CD8-positive, alpha-beta memory T cell (primary cell): ENCODE measurements at regions not wholly inside any gene's neighbourhood (a gene's known extent, or its start where the extent isn't known, plus 50 kb on each side); places are given as distances from the start of the nearest gene placed in this dataset.
A peak's percentile ranks its signal among the peaks of the same experiment; 100 is the strongest.

Experiments used
- CTCF ChIA-PET: fragments of 350-600 bp; sonication (Branson Sonifier 250); formaldehyde crosslinking; loops from one replicate; lab custom pipeline; 2021; ENCODE audit warnings: antibody characterized with exemption; lab: Charles Lee
- POLR2A ChIA-PET: fragments of 350-600 bp; sonication (Branson Sonifier 250); formaldehyde crosslinking; loops from one replicate; lab custom pipeline; 2021; ENCODE audit warnings: antibody characterized with exemption; lab: Charles Lee
- DNase-seq, 5 donors: peaks; one replicate each; pipeline versions ENCODE4 v3.0.0 to v3.0.0-alpha.2; 2020 to 2022; ENCODE audit warnings: mixed read lengths in 1 of 5
- H3K27ac ChIP-seq: one replicate; pipeline ENCODE4 v1.7.0; 2013; ENCODE audit warnings: low read depth, mild to moderate bottlenecking, low read length, moderate library complexity
- H3K27me3 ChIP-seq: 2 replicates; pipeline ENCODE4 v1.7.0; 2013; ENCODE audit warnings: low read length, mild to moderate bottlenecking; ENCODE audit not compliant: insufficient read depth, poor library complexity, severe bottlenecking
- H3K36me3 ChIP-seq: 2 replicates; pipeline ENCODE4 v1.7.0; 2013; ENCODE audit warnings: mild to moderate bottlenecking, low read length, moderate library complexity; ENCODE audit not compliant: insufficient read depth
- H3K4me1 ChIP-seq: 2 replicates; pipeline ENCODE4 v1.7.0; 2013; ENCODE audit warnings: mild to moderate bottlenecking, low read length, moderate library complexity; ENCODE audit not compliant: insufficient read depth
- H3K4me3 ChIP-seq: 2 replicates; pipeline ENCODE4 v1.7.0; 2013; ENCODE audit warnings: mild to moderate bottlenecking, low read length
- H3K9me3 ChIP-seq: 2 replicates; pipeline ENCODE4 v1.7.0; 2013; ENCODE audit warnings: mild to moderate bottlenecking, low read length
- H3K27ac Mint-ChIP-seq, 8 donors: one replicate each; pipeline ENCODE4 v1.8.0; 2020 to 2021; ENCODE audit warnings: mixed read lengths in 8 of 8, mild to moderate bottlenecking in 6 of 8, inconsistent platforms in 3 of 8, moderate library complexity in 3 of 8
- H3K27me3 Mint-ChIP-seq, 2 donors: one replicate each; pipeline ENCODE4 v1.8.0; 2020 to 2021; ENCODE audit warnings: mixed read lengths in 2 of 2, mild to moderate bottlenecking in 1 of 2, moderate library complexity in 1 of 2
- H3K36me3 Mint-ChIP-seq, 3 donors: one replicate each; pipeline ENCODE4 v1.8.0; 2020 to 2021; ENCODE audit warnings: mixed read lengths in 3 of 3, inconsistent platforms in 1 of 3, mild to moderate bottlenecking in 1 of 3
- H3K4me1 Mint-ChIP-seq, 3 donors: one replicate each; pipeline ENCODE4 v1.8.0; 2020 to 2021; ENCODE audit warnings: mixed read lengths in 3 of 3, inconsistent platforms in 1 of 3, mild to moderate bottlenecking in 1 of 3
- H3K4me3 Mint-ChIP-seq, 7 donors: one replicate each; pipeline ENCODE4 v1.8.0; 2020 to 2021; ENCODE audit warnings: mixed read lengths in 7 of 7, mild to moderate bottlenecking in 6 of 7, moderate library complexity in 4 of 7, inconsistent platforms in 2 of 7
- H3K9me3 Mint-ChIP-seq, 5 donors: one replicate each; pipeline ENCODE4 v1.8.0; 2020 to 2022; ENCODE audit warnings: mixed read lengths in 5 of 5, mild to moderate bottlenecking in 3 of 5, moderate library complexity in 2 of 5, inconsistent platforms in 1 of 5

- Histone ChIP-seq H3K36me3 (no peaks in the 10 kb centered on the region), H3K9me3 (no peaks in the 10 kb centered on the region), H3K27ac (no peak overlapping the region), H3K27me3 (no peaks in the 10 kb centered on the region), H3K4me3 (no peak overlapping the region), H3K4me1 (no peaks in the 10 kb centered on the region)
- no peaks in the 10 kb centered on the region for H3K36me3 Mint-ChIP-seq
- H3K27ac Mint-ChIP-seq, result no peak overlapping the region
- H3K27me3 Mint-ChIP-seq, result peaks cover 0 to 1% of the 10 kb centered on the region in 2 donors
- ChIA-PET CTCF (no interaction called here), POLR2A (no interaction called here)
- peaks cover 0 to 2% (median under 1%) of the 10 kb centered on the region in 5 donors for H3K9me3 Mint-ChIP-seq
- no peak for DNase-seq
- H3K4me1 Mint-ChIP-seq, result no peaks in the 10 kb centered on the region
- no peak overlapping the region for H3K4me3 Mint-ChIP-seq
Measured at GRCh38 chr20:10922506-10922905, 248.7 kb upstream of the JAG1 start.

DNA sequence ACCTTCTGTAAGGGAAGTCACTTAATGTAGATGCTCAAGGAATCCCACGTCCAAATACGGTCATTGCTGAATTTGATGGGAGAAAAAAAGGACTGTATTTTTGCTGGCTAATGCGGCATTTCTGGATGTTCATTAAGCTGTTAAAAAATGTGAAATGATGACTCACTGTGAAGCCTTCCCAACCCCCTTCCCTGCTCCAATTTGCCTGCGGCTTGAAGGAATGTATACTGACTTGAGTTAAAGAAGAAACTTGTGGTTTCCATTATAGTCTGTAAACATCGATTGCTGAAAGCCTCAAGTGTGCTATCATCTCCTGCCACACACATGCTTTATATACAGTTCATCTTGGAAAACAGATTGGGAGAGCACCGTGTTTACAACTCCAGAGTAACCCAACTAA lies 249.1 kb upstream of the JAG1 start:
- H3K9me3 Mint-ChIP-seq, result peaks cover 0 to 2% (median 0%) of the 10 kb centered on the region in 5 donors
- no peaks in the 10 kb centered on the region for H3K36me3 ChIP-seq
- peaks cover 0 to 1% of the 10 kb centered on the region in 2 donors for H3K27me3 Mint-ChIP-seq
- H3K4me1 ChIP-seq, result no peaks in the 10 kb centered on the region
- H3K27ac Mint-ChIP-seq, result no peak overlapping the region
- H3K4me3 Mint-ChIP-seq, result no peak overlapping the region
- no peaks in the 10 kb centered on the region for H3K27me3 ChIP-seq
- no peaks in the 10 kb centered on the region for H3K9me3 ChIP-seq
- H3K27ac ChIP-seq, result no peak overlapping the region
- H3K4me1 Mint-ChIP-seq, result no peaks in the 10 kb centered on the region
- CTCF ChIA-PET, result no interaction called here
- DNase-seq, result no peak
- no peak overlapping the region for H3K4me3 ChIP-seq
- POLR2A ChIA-PET, result no interaction called here
- no peaks in the 10 kb centered on the region for H3K36me3 Mint-ChIP-seq

GRCh38 chr20:10924644-10925201 lies 250.9 kb upstream of the JAG1 start:
- Mint-ChIP-seq H3K9me3 (peaks cover 0 to 4% (median 0%) of the 10 kb centered on the region in 5 donors), H3K4me1 (no peaks in the 10 kb centered on the region), H3K36me3 (no peaks in the 10 kb centered on the region), H3K27me3 (peaks cover 0 to 1% of the 10 kb centered on the region in 2 donors), H3K27ac (no peak overlapping the region), H3K4me3 (no peak overlapping the region)
- ChIA-PET POLR2A (no interaction called here), CTCF (no interaction called here)
- H3K36me3 ChIP-seq, result no peaks in the 10 kb centered on the region
- H3K27ac ChIP-seq, result no peak overlapping the region
- H3K4me1 ChIP-seq, result no peaks in the 10 kb centered on the region
- H3K9me3 ChIP-seq, result no peaks in the 10 kb centered on the region
- no peaks in the 10 kb centered on the region for H3K27me3 ChIP-seq
- no peak overlapping the region for H3K4me3 ChIP-seq
- DNase-seq, result no peak

DNA sequence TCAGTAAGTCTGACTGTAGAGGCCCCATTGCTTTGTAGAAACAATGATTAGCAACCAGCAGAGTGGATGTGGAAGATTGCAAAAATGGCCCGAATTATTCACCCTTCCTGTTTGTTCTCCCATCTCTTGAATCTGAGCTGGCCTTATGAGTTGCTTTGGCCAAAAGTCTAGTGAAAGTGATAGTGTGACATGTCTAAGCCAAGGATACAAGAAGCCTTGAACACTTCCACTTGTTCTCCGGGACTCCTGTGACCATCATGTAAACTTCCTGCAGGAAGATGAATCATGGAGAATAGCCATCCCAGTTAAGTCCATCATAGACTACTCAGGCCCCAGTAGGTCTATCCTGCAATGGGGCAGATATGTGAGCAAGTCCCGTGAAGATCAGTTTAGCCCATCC lies 252.0 kb upstream of the JAG1 start:
- H3K27ac ChIP-seq, result no peak overlapping the region
- H3K4me1 ChIP-seq, result no peaks in the 10 kb centered on the region
- no peak for DNase-seq
- H3K36me3 ChIP-seq, result no peaks in the 10 kb centered on the region
- ChIA-PET CTCF (no interaction called here), POLR2A (no interaction called here)
- H3K4me1 Mint-ChIP-seq, result no peaks in the 10 kb centered on the region
- no peaks in the 10 kb centered on the region for H3K27me3 ChIP-seq
- no peak overlapping the region for H3K4me3 Mint-ChIP-seq
- H3K36me3 Mint-ChIP-seq, result no peaks in the 10 kb centered on the region
- peaks cover 0 to 8% (median 0%) of the 10 kb centered on the region in 5 donors for H3K9me3 Mint-ChIP-seq
- H3K27ac Mint-ChIP-seq, result no peak overlapping the region
- no peaks in the 10 kb centered on the region for H3K9me3 ChIP-seq
- H3K4me3 ChIP-seq, result no peak overlapping the region
- H3K27me3 Mint-ChIP-seq, result peaks cover 0 to 1% of the 10 kb centered on the region in 2 donors

GRCh38 chr20:10927011-10927583 lies 253.3 kb upstream of the JAG1 start:
- ChIA-PET CTCF (no interaction called here), POLR2A (no interaction called here)
- no peaks in the 10 kb centered on the region for H3K27me3 ChIP-seq
- peaks cover 0 to 1% of the 10 kb centered on the region in 2 donors for H3K27me3 Mint-ChIP-seq
- no peaks in the 10 kb centered on the region for H3K9me3 ChIP-seq
- no peak overlapping the region for H3K27ac ChIP-seq
- no peaks in the 10 kb centered on the region for H3K4me1 ChIP-seq
- H3K4me3 Mint-ChIP-seq, result no peak overlapping the region
- no peaks in the 10 kb centered on the region for H3K36me3 Mint-ChIP-seq
- no peaks in the 10 kb centered on the region for H3K4me1 Mint-ChIP-seq
- peak overlapping the region in 1 of 8 donors; percentile 55 for H3K27ac Mint-ChIP-seq
- DNase-seq, result no peak
- H3K36me3 ChIP-seq, result no peaks in the 10 kb centered on the region
- H3K4me3 ChIP-seq, result no peak overlapping the region
- H3K9me3 Mint-ChIP-seq, result peaks cover 0 to 9% (median 3%) of the 10 kb centered on the region in 5 donors

DNA sequence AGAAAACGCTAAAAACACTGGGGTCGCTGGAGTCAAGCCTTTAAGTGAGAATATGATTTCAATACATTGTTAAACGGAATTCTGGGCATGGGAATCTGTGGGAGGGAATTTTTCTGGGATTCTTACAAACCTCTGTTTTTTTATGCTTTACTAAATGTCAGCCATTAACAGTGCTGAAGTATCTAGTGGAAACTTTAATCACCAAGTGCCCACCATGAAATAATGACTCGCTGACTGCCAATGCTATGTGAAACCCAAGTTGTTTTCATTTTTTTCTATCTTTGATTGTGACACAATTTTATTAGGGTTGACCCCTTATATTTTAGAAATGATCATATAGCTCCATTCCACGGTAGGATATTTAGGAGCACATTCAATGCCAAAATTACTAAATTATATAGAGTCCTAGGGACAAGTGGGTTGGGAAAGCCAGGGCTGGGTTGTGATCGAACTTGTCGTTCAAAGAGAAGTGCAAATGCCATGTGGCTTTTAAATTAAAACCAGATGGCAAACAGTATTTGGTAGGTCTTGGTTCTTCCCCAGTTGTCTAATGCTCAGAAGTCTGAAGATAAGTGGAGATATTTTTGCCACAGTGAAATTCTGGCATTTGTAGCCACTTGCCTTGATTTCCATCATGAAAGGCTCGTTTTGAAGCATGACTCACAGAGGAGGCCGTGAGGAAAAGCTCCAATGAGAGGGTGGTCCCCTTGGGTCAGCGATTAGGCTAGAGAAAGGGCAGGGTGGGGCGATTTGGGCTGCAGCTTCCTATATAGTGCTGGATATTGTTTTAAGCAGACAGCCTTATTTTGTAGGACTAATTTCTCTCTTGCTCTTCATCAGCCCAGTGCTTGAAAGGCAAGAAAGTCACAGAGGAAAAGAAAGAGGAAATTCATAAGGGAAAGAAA lies 254.4 kb upstream of the JAG1 start:
- H3K27me3 Mint-ChIP-seq, result peaks cover 0 to 1% of the 10 kb centered on the region in 2 donors
- H3K4me1 ChIP-seq, result no peaks in the 10 kb centered on the region
- ChIA-PET CTCF (no interaction called here), POLR2A (no interaction called here)
- H3K9me3 Mint-ChIP-seq, result peaks cover 0 to 9% (median 3%) of the 10 kb centered on the region in 5 donors
- no peak overlapping the region for H3K4me3 Mint-ChIP-seq
- H3K27ac ChIP-seq, result no peak overlapping the region
- no peak for DNase-seq
- H3K9me3 ChIP-seq, result no peaks in the 10 kb centered on the region
- H3K27ac Mint-ChIP-seq, result no peak overlapping the region
- H3K36me3 ChIP-seq, result no peaks in the 10 kb centered on the region
- no peaks in the 10 kb centered on the region for H3K36me3 Mint-ChIP-seq
- no peaks in the 10 kb centered on the region for H3K27me3 ChIP-seq
- no peak overlapping the region for H3K4me3 ChIP-seq
- no peaks in the 10 kb centered on the region for H3K4me1 Mint-ChIP-seq

DNA sequence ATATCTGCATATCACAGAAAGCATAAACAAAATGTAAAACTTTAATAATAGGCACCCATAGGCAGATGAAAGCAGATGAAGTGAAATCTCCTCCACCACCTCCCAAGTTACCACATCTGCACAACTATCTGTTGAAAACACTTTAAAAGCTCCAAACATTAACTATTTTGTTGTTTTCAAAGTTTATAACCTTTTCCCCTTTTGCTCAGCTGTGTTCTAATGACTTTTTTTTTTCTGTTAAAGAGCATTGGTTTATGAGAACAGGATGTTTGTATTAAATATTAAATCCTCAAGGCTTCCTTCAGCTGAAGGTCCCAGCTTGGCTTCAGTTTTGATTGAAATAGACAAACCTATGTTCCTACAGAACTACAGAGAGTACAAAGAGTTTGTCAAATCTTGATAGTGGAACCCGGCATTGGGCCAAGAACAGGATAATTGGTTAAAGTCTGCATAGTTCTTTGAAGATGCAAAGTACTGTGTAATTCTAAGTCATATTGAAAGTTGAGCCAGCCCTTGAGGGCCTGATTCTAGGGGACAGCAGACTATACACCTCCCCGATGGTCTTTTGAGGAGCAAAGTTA lies 255.1 kb upstream of the JAG1 start:
- ChIA-PET POLR2A (no interaction called here), CTCF (no interaction called here)
- Histone ChIP-seq H3K27ac (no peak overlapping the region), H3K27me3 (no peaks in the 10 kb centered on the region), H3K4me3 (no peak overlapping the region), H3K36me3 (no peaks in the 10 kb centered on the region), H3K9me3 (no peaks in the 10 kb centered on the region), H3K4me1 (no peaks in the 10 kb centered on the region)
- Mint-ChIP-seq H3K36me3 (no peaks in the 10 kb centered on the region), H3K27me3 (peaks cover 0 to 1% of the 10 kb centered on the region in 2 donors), H3K9me3 (peaks cover 0 to 9% (median 3%) of the 10 kb centered on the region in 5 donors), H3K27ac (no peak overlapping the region), H3K4me1 (no peaks in the 10 kb centered on the region), H3K4me3 (no peak overlapping the region)
- DNase-seq, result no peak
